ENCODE measurements at regions not wholly inside any gene's neighbourhood (a gene's known extent, or its start where the extent isn't known, plus 50 kb on each side); places are given as distances from the start of the nearest gene placed in this dataset.

- TF ChIP-seq CTCF (IDR thresholded peaks at IDR 0.05) (no peak), ZFX (IDR thresholded peaks at IDR 0.05; ENCODE audit: borderline replicate concordance) (no peak)
These were observed 356.8 kb downstream of the SUCLG1 start for GRCh38 chr2:84102274-84102673.

Data from 22Rv1 (cell line).